HG03175 (cell line): ENCODE measurements at regions not wholly inside any gene's neighbourhood (a gene's known extent, or its start where the extent isn't known, plus 50 kb on each side); places are given as distances from the start of the nearest gene placed in this dataset.

ENCODE experiments used
- ATAC-seq: cut with Tn5 transposase; IDR thresholded peaks from one replicate; pipeline ENCODE4 v1.9.1; 2021; ENCODE audit warnings: mild to moderate bottlenecking, moderate library complexity; ENCODE audit not compliant: unreplicated experiment

- ATAC-seq: no peak
Observed at GRCh38 chr6:156028335-156029131, 572.9 kb upstream of the NOX3 start.

DNA sequence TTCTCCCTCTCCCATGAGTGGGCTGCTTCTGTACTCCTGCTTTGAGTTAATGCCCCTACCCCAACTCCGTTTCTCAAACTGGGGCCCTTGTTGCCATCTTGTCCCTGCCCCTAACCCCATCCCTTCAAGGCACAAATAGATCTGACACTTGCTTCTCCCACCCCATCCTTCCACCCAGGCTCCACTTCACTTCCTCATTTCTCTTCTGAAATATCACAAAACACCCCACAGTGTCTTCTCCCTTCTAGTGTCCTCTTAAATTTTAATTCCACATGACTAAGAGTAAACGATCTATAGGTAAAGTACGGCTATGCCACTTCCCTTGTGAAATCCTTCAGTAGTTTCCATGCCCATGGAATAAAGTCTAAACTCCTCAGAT is 571.6 kb upstream of the NOX3 start:
- ATAC-seq: no peak

GRCh38 chr6:156026486-156027247 is 571.0 kb upstream of the NOX3 start:
- ATAC-seq: no peak

DNA sequence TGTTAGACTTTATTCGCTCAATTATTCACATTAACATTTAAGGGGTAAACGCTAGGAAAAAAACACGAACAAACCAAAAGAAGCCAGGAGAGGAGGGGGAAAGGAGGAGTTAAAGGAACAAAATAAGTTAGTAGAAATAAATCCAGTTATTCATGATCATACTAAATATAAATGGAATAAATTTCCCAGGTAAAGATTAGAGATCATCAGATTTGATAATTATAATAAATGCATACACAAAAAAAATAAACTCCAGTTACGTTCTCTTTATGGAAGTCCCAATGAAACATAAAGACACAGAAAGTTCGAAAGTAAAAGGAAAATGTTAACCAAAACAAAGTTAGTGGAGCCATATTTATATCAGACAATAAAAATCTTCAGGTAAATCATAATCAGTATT is 568.7 kb upstream of the NOX3 start:
- ATAC-seq: no peak

GRCh38 chr6:156021746-156022396 is 566.2 kb upstream of the NOX3 start:
- no peak for ATAC-seq

- ATAC-seq: no peak
Observed at GRCh38 chr6:156017838-156018237, 562.2 kb upstream of the NOX3 start.

DNA sequence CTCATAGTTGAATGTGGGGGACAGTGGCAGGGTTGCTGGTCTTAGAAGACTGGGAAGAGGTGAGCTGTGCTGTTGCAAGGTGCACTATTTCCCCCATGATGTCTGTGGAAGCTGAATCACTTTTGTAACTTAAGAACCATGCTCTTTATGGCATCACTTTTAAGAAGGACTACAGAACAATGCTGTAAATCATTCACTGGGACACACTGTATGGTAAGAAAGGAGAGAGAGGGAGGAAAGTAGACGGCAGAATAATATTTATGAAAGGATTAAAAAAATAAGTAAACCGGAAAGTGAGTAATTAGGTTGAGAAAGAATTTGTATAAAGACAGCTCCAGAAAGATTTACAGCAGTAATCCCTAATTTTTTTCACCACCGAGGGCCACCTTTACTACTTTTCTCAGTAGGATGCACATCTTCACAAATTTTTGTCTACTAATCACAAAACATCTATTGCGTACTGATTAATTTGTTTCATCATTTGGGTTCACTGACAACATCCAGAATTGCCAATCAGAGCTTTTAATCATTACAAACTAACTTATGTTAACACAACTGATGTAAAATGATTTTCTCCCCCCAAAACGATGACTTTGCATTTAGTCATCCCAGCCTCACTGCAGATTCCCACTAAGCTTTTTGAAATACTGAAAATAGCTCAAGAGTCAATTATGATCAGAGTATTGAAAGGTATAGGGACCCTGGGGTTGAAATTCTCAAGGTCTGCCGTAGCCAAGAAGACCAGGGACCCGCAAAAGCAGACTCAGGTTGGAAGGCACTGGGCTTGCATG is 560.7 kb upstream of the NOX3 start:
- ATAC-seq: no peak

GRCh38 chr6:156013155-156013554 is 557.5 kb upstream of the NOX3 start:
- no peak for ATAC-seq

GRCh38 chr6:156009656-156010055 is 554.0 kb upstream of the NOX3 start:
- no peak for ATAC-seq

DNA sequence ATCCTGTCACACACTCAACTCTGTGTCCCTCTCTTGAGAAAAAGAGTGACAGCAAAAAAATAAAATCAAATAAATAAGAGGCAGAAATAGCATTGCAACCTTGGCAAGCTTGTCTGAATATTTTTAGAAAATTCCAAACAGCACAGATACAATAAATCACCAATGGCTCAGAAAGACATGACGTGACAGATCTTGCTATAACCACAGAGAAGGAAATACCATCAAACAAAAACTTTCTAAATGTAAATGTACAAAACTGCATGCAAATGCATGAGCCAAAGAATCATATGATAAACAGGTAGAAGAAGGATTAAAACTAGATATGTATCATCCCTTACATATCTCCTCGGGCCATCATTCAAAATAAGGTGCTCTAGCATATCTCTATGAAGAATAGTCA is 549.2 kb upstream of the NOX3 start:
- no peak for ATAC-seq

DNA sequence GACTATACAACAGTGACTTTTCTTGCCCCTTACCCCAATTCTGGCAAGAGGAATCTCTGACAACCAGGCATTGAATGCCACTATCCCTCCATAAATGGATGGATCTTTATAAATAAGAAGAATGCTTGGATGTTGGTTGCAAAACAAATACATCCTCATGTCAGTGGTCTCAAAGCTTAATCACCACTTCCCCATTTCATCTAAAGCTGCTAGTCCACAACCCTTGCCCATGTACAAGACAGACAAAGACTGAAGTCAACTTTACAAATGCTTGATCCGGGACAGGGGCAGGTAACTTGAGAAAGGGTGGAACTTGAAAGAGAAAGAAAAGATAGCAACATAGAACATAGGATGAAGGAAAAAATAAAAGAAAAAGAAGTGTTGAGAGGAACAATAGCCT is 540.5 kb upstream of the NOX3 start:
- ATAC-seq: no peak

GRCh38 chr6:155995281-155995680 is 539.6 kb upstream of the NOX3 start:
- ATAC-seq: no peak

DNA sequence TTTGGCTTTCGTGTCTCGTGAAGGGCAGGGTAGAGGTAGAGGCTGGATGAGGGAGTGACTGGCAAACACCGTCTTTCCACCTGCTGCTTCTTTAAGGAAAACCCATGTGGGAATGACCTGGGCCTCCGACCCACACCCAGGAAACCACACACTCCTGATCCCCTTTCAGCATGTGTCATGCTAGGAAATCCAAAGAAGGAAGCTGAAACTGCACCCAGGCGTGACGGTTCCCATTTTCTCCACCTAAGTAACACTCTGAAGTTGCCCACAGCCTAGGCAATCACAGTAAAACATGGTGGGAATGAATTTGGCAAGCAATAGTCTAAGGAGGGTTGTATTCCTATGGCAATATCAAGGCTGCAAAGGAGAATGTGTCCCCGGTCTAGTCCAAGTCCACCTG is 538.4 kb upstream of the NOX3 start:
- ATAC-seq: no peak

- ATAC-seq: no peak
Observed at GRCh38 chr6:155993240-155993639, 537.6 kb upstream of the NOX3 start.

- ATAC-seq: no peak
Observed at GRCh38 chr6:155985660-155986138, 530.1 kb upstream of the NOX3 start.

DNA sequence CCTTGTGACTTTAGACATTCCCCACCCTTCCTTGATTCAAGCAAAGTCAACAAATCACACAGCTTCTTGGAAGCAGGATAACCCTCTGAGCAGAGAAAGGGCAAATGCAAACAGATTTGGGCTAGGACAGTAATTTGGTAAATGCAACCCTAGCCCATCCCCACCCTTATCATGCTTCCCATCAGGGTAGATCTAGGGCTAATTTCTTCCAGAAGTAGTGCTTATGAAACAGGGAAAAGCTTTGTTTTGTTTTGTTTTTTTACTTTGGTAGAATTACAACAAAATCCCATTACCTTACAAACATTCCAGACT is 525.1 kb upstream of the NOX3 start:
- no peak for ATAC-seq

- no peak for ATAC-seq
Observed at GRCh38 chr6:155980014-155980767, 524.6 kb upstream of the NOX3 start.

DNA sequence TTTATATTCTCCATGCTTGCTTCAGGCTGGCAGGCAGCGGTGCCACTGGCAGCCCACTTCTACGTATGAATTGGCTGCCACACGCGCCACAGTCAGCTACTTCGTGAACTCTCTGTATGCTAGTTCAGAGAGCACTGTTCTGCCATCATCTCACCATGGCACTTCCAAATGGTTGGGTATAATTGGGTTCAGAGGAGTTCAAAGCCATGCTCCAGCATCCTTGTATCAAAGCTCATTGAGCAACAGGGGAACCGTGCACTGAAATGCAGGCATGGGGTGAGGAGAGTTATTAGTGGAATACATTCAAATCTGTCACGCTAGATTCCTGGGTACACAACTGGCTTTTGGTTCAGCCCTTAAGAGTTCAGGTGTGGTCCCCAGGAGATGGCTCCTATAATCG is 519.9 kb upstream of the NOX3 start:
- no peak for ATAC-seq

DNA sequence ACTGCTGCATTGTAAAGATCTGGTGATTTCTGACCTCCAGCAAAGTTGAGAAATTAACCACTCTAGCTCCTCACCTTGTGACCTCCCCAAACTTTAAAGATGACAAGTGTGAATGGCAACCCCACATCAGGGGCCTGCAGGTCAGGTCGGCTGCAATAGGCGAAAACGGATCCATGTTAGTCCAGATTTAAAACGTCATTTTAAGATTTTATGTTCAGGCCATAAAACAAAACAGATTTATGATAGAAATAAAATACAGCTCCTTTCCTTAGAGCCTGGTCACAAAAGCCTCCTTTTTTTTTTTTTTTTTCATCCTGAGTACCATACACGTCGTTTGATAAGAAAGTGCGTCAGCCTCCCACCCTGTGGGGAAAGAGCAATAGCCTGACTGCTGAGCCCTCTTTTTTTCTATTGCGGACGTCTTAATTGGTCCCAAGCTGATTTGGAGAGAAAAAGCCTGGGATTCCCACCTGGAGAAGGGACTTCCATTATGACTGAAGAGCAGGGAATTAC is 519.2 kb upstream of the NOX3 start:
- ATAC-seq: no peak

DNA sequence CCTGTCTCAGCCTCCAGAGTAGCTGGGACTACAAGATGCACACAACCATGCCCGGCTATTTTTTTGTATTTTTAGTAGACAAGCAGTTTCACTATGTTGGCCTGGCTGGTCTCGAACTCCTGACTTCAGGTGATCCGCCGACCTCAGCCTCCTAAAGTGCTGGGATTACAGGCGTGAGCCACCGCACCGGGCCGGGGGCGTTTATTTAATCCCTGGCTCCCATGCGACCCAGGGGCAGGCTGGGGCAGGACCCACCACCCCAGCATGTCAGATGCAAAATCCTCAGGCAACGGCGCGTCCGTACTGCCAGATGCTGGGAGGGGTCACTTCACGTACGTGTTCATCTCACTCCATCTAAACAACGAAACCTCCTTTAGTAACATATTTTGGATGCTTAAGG is 518.7 kb upstream of the NOX3 start:
- no peak for ATAC-seq
